ENCODE measurements at regions not wholly inside any gene's neighbourhood (a gene's known extent, or its start where the extent isn't known, plus 50 kb on each side); places are given as distances from the start of the nearest gene placed in this dataset.

DNA sequence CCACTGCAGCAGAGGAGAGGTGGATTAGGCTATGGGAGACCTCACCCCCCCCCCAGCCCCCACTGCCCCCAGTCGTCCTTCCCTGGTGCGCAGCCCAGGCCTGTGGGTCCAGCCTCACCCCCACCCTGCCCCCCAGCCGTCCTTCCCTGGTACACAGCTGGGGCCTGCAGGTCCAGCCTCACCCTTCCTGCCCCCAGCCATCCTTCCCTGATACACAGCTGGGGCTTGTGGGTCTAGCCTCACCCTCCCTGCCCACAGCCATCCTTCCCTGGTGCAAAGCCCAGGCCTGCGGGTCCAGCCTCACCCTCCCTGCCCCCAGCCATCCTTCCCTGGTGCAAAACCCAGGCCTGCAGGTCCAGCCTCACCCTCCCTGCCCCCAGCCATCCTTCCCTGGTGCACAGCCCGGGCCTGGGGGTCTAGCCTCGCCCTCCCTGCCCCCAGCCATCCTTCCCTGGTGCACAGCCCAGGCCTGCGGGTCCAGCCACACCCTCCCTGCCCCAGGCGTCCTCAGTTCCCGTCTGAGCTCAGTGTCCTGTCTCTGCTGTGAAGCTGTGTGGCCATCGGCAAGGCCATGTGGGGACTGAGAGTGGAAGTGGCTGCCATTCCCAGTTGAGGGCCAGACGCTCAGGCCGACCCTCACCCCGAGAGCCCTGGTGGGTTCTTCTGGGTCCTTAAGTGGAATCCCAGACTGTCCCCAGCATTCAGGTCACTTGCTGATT, 86.8 kb upstream of the SNTG2 start:
- Histone ChIP-seq H3K27ac (ENCODE audit: low read depth, low read length) (no peak overlapping the region), H3K27me3 (ENCODE audit: insufficient read depth, low read length) (no peaks in the 10 kb centered on the region), H3K36me3 (ENCODE audit: insufficient read depth, low read length) (no peaks in the 10 kb centered on the region), H3K9me3 (ENCODE audit: low read depth, low read length) (no peaks in the 10 kb centered on the region), H3K4me2 (ENCODE audit: insufficient read depth, low read length) (no peak overlapping the region), H4K20me1 (ENCODE audit: insufficient read depth, low read length) (no peaks in the 10 kb centered on the region), H3K4me1 (ENCODE audit: insufficient read depth, low read length) (no peaks in the 10 kb centered on the region), H2AFZ (ENCODE audit: low read length) (no peak overlapping the region), H3K4me3 (ENCODE audit: insufficient read depth, low read length) (no peak overlapping the region), H3K79me2 (ENCODE audit: insufficient read depth, low read length) (no peaks in the 10 kb centered on the region)
- DNase-seq (ENCODE audit: insufficient read length, low spot score, missing footprints) = no peak
- TF ChIP-seq, protein P1, sequence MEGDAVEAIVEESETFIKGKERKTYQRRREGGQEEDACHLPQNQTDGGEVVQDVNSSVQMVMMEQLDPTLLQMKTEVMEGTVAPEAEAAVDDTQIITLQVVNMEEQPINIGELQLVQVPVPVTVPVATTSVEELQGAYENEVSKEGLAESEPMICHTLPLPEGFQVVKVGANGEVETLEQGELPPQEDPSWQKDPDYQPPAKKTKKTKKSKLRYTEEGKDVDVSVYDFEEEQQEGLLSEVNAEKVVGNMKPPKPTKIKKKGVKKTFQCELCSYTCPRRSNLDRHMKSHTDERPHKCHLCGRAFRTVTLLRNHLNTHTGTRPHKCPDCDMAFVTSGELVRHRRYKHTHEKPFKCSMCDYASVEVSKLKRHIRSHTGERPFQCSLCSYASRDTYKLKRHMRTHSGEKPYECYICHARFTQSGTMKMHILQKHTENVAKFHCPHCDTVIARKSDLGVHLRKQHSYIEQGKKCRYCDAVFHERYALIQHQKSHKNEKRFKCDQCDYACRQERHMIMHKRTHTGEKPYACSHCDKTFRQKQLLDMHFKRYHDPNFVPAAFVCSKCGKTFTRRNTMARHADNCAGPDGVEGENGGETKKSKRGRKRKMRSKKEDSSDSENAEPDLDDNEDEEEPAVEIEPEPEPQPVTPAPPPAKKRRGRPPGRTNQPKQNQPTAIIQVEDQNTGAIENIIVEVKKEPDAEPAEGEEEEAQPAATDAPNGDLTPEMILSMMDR (IDR thresholded peaks at IDR 0.05; ENCODE audit: extremely low read depth, low read depth, low read length) = no peak

DNA sequence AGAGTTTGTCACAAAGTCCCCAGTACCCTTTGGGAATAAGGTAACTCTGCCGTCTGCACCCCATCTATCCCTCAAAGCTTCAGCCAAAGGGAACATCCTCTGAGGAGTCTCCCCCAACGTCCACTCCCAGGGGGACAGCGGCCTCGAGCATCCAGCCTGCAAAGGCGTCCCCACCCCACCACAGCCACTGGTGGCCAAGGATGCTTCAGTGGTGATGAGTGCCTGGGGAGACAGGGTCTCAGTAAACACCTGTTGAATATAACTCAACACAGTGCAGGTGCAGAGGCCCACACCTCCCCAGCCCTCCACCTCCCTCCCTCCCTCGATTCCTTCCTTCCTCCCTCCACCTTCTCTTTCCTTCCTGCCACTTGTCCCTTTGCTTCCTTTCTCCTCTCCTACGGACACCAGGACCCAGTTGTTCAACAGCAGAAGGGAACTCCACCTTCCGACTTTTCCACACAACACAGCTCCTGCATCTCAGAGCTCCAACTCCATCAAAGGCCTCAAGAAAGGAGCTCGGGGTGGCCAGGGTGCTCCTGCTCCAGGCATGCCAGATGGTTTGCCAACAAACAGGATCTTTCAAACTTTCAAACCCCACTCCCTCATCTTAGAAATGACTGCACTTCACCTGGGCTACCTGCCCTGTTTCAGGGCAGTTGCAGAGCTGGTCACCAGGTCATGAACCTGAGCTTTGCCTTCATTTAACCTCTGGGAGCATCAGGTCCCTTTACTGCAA, 87.8 kb upstream of the SNTG2 start:
- TF ChIP-seq, protein P1 (IDR thresholded peaks at IDR 0.05; ENCODE audit: extremely low read depth, low read depth, low read length) = no peak
- H3K4me2 ChIP-seq (ENCODE audit: insufficient read depth, low read length) = no peak overlapping the region
- no peaks in the 10 kb centered on the region for H3K4me1 ChIP-seq (ENCODE audit: insufficient read depth, low read length)
- no peaks in the 10 kb centered on the region for H3K27me3 ChIP-seq (ENCODE audit: insufficient read depth, low read length)
- no peak overlapping the region for H3K4me3 ChIP-seq (ENCODE audit: insufficient read depth, low read length)
- H3K9me3 ChIP-seq (ENCODE audit: low read depth, low read length) = no peaks in the 10 kb centered on the region
- no peaks in the 10 kb centered on the region for H3K79me2 ChIP-seq (ENCODE audit: insufficient read depth, low read length)
- no peaks in the 10 kb centered on the region for H3K36me3 ChIP-seq (ENCODE audit: insufficient read depth, low read length)
- DNase-seq (ENCODE audit: insufficient read length, low spot score, missing footprints) = no peak
- no peak overlapping the region for H3K27ac ChIP-seq (ENCODE audit: low read depth, low read length)
- H2AFZ ChIP-seq (ENCODE audit: low read length) = no peak overlapping the region
- no peaks in the 10 kb centered on the region for H4K20me1 ChIP-seq (ENCODE audit: insufficient read depth, low read length)

DNA sequence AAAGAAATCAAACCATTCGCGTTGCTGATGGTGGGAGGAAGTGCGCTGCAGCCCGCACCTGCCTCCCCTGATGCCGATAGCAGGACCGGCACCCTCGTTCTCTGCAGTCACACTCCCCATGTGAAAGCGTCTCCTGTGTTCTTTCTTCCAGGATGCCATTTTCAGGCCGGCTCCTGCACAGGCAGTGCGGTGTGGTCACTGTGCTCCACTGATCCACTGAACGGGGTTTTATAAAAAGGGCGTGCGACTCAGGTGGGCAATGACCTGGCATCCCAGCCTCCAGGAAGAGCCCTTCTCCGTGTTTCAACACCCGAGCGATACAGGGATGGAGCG, 88.3 kb upstream of the SNTG2 start:
- Histone ChIP-seq H3K4me2 (ENCODE audit: insufficient read depth, low read length) (no peak overlapping the region), H2AFZ (ENCODE audit: low read length) (no peak overlapping the region), H3K4me3 (ENCODE audit: insufficient read depth, low read length) (no peak overlapping the region), H3K27me3 (ENCODE audit: insufficient read depth, low read length) (no peaks in the 10 kb centered on the region), H4K20me1 (ENCODE audit: insufficient read depth, low read length) (no peaks in the 10 kb centered on the region), H3K9me3 (ENCODE audit: low read depth, low read length) (no peaks in the 10 kb centered on the region), H3K79me2 (ENCODE audit: insufficient read depth, low read length) (no peaks in the 10 kb centered on the region), H3K36me3 (ENCODE audit: insufficient read depth, low read length) (no peaks in the 10 kb centered on the region), H3K27ac (ENCODE audit: low read depth, low read length) (no peak overlapping the region), H3K4me1 (ENCODE audit: insufficient read depth, low read length) (no peaks in the 10 kb centered on the region)
- TF ChIP-seq, protein P1 (IDR thresholded peaks at IDR 0.05; ENCODE audit: extremely low read depth, low read depth, low read length) = no peak
- DNase-seq (ENCODE audit: insufficient read length, low spot score, missing footprints) = no peak

DNA sequence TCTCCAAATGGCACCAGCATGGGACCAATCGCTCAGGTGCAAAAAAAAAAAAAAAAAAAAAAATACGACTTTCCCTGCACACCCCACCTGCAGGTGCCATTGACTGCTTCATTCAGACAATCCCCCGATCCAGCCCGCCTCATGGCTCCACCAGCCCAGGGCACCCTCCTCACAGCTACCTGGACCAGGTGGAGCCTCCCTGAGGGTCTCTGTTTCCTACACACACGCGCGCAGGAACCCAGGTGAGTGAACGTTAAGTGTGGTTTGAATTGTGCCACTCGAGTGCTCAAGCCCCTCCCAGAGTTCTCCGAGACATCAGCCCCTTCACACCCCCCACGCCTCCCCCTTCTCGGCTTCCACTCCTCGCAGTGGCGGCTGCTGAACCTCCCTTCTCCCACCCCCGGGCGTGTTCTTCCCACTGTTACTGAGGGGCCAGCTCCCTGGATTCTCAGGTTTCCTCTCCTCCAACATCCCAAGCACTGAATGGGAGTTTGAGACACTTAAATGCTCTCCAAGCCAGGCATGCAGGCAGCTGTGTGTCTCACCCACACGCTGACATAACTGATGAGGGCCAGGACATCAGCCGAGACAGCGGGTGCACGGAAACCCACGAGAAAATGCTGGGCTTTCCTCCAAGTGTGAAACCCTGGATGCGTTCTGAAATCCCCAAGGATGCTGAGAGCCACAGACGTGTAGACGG, 88.8 kb upstream of the SNTG2 start:
- Histone ChIP-seq H3K4me3 (ENCODE audit: insufficient read depth, low read length) (no peak overlapping the region), H3K4me1 (ENCODE audit: insufficient read depth, low read length) (no peaks in the 10 kb centered on the region), H3K27ac (ENCODE audit: low read depth, low read length) (no peak overlapping the region), H3K36me3 (ENCODE audit: insufficient read depth, low read length) (no peaks in the 10 kb centered on the region), H3K9me3 (ENCODE audit: low read depth, low read length) (no peaks in the 10 kb centered on the region), H4K20me1 (ENCODE audit: insufficient read depth, low read length) (no peaks in the 10 kb centered on the region), H3K79me2 (ENCODE audit: insufficient read depth, low read length) (no peaks in the 10 kb centered on the region), H3K27me3 (ENCODE audit: insufficient read depth, low read length) (no peaks in the 10 kb centered on the region), H2AFZ (ENCODE audit: low read length) (no peak overlapping the region), H3K4me2 (ENCODE audit: insufficient read depth, low read length) (no peak overlapping the region)
- TF ChIP-seq, protein P1 (IDR thresholded peaks at IDR 0.05; ENCODE audit: extremely low read depth, low read depth, low read length) = no peak
- DNase-seq (ENCODE audit: insufficient read length, low spot score, missing footprints) = peak; percentile 81
